MCF 10A (cell line): ENCODE measurements at regions not wholly inside any gene's neighbourhood (a gene's known extent, or its start where the extent isn't known, plus 50 kb on each side); places are given as distances from the start of the nearest gene placed in this dataset.

Source experiments
- BruUV-seq: library from RNA; stranded (reverse); fragments of 400-500 nt; replicated peaks from 2 replicates; lab custom pipeline; 2021; lab: Mats Ljungman, UMichigan
- CTCF ChIA-PET: fragments of 300-600 bp; sonication (Branson Sonifier 250); formaldehyde crosslinking; extraction: SDS; loops from one replicate; lab custom pipeline; 2021; ENCODE audit warnings: antibody characterized with exemption, inconsistent platforms; lab: Yijun Ruan, JAX
- POLR2A ChIA-PET: fragments of 300-600, 350-650 bp; sonication (Branson Sonifier 250); formaldehyde crosslinking; extraction: SDS; loops from one replicate; lab custom pipeline; 2020; ENCODE audit warnings: antibody characterized with exemption, inconsistent platforms; lab: Yijun Ruan, JAX
- DNase-seq: peaks from one replicate; pipeline ENCODE4 v3.0.0-alpha.2; 2018; ENCODE audit not compliant: unreplicated experiment
- H3K27ac Mint-ChIP-seq: one replicate; pipeline ENCODE4 v1.8.0; 2022; ENCODE audit warnings: mild to moderate bottlenecking, low read depth, mixed read lengths; ENCODE audit not compliant: unreplicated experiment
- H3K27me3 Mint-ChIP-seq: one replicate; pipeline ENCODE4 v1.8.0; 2022; ENCODE audit warnings: mixed read lengths; ENCODE audit not compliant: insufficient read depth, unreplicated experiment
- H3K36me3 Mint-ChIP-seq: one replicate; pipeline ENCODE4 v1.8.0; 2022; ENCODE audit warnings: mild to moderate bottlenecking, moderate library complexity, mixed read lengths; ENCODE audit not compliant: insufficient read depth, unreplicated experiment
- H3K4me1 Mint-ChIP-seq: one replicate; pipeline ENCODE4 v1.8.0; 2022; ENCODE audit warnings: mixed read lengths; ENCODE audit not compliant: insufficient read depth, unreplicated experiment
- H3K4me3 Mint-ChIP-seq: one replicate; pipeline ENCODE4 v1.8.0; 2022; ENCODE audit warnings: mild to moderate bottlenecking, moderate library complexity, mixed read lengths; ENCODE audit not compliant: unreplicated experiment
- H3K9me3 Mint-ChIP-seq: one replicate; pipeline ENCODE4 v1.8.0; 2022; ENCODE audit warnings: mixed read lengths; ENCODE audit not compliant: unreplicated experiment
- CTCF ChIP-seq: fragments of 200-600 bp; IDR thresholded peaks from one replicate; pipeline ENCODE4 v1.8.0; 2022; ENCODE audit warnings: antibody characterized with exemption, mild to moderate bottlenecking; ENCODE audit not compliant: unreplicated experiment
- intact Hi-C: fragments of 100-400 bp; cut with micrococcal nuclease; formaldehyde crosslinking; loops from 2 replicates; pipeline ENCODE4 v1.14.1; 2022

- no peaks in the 10 kb centered on the region for H3K9me3 Mint-ChIP-seq
- intact Hi-C loops, result no loop called here
- peaks cover 42% of the 10 kb centered on the region for H3K27me3 Mint-ChIP-seq
- no peaks in the 10 kb centered on the region for H3K36me3 Mint-ChIP-seq
- BruUV-seq, result no TSS peak
- ChIA-PET CTCF (no interaction called here), POLR2A (no interaction called here)
- no peak for DNase-seq
- no peaks in the 10 kb centered on the region for H3K4me1 Mint-ChIP-seq
- TF ChIP-seq CTCF, result no peak
- no peak overlapping the region for H3K4me3 Mint-ChIP-seq
- no peak overlapping the region for H3K27ac Mint-ChIP-seq
Observed at GRCh38 chr7:136150311-136150710, 173.2 kb upstream of the MTPN start.

- Mint-ChIP-seq H3K36me3 (no peaks in the 10 kb centered on the region), H3K9me3 (no peaks in the 10 kb centered on the region), H3K4me3 (no peak overlapping the region), H3K27ac (no peak overlapping the region), H3K27me3 (peaks cover 37% of the 10 kb centered on the region), H3K4me1 (no peaks in the 10 kb centered on the region)
- ChIA-PET POLR2A (no interaction called here), CTCF (no interaction called here)
- no TSS peak for BruUV-seq
- no peak for DNase-seq
- TF ChIP-seq CTCF, result no peak
- intact Hi-C loops, result no loop called here
Observed at GRCh38 chr7:136148920-136149319, 171.8 kb upstream of the MTPN start.

- no peaks in the 10 kb centered on the region for H3K9me3 Mint-ChIP-seq
- H3K36me3 Mint-ChIP-seq, result no peaks in the 10 kb centered on the region
- H3K27me3 Mint-ChIP-seq, result peaks cover 38% of the 10 kb centered on the region
- no TSS peak for BruUV-seq
- H3K27ac Mint-ChIP-seq, result no peak overlapping the region
- H3K4me1 Mint-ChIP-seq, result no peaks in the 10 kb centered on the region
- intact Hi-C loops, result no loop called here
- CTCF ChIA-PET, result no interaction called here
- no peak overlapping the region for H3K4me3 Mint-ChIP-seq
- no peak for TF ChIP-seq CTCF
- no peak for DNase-seq
- POLR2A ChIA-PET, result no interaction called here
Observed at GRCh38 chr7:136146925-136147324, 169.8 kb upstream of the MTPN start.

- ChIA-PET CTCF (no interaction called here), POLR2A (no interaction called here)
- Mint-ChIP-seq H3K27me3 (peaks cover 29% of the 10 kb centered on the region), H3K36me3 (no peaks in the 10 kb centered on the region), H3K9me3 (no peaks in the 10 kb centered on the region), H3K4me3 (no peak overlapping the region), H3K27ac (no peak overlapping the region), H3K4me1 (no peaks in the 10 kb centered on the region)
- intact Hi-C loops, result no loop called here
- TF ChIP-seq CTCF, result no peak
- DNase-seq, result no peak
- BruUV-seq, result no TSS peak
Observed at GRCh38 chr7:136144182-136144581, 167.0 kb upstream of the MTPN start.
